Inferior parietal cortex (tissue), 1 donor: ENCODE measurements at regions not wholly inside any gene's neighbourhood (a gene's known extent, or its start where the extent isn't known, plus 50 kb on each side); places are given as distances from the start of the nearest gene placed in this dataset.
A peak's percentile ranks its signal among the peaks of the same experiment; 100 is the strongest.
"Not testable (repeated sequence)": the region's sequence is repeated elsewhere in the genome, so short reads cannot be mapped to it uniquely, and the experiment has no call there.

Experiments used
- DNase-seq: peaks from one replicate; pipeline ENCODE4 v3.0.0-alpha.2; 2016; ENCODE audit errors: extremely low spot score

- no peak for DNase-seq
Observed at GRCh38 chr1:65020774-65021173, 54.4 kb upstream of the JAK1 start.

- peak; percentile 48 for DNase-seq
Observed at GRCh38 chr1:65021795-65022194, 55.4 kb upstream of the JAK1 start.

GRCh38 chr1:65022216-65022615 is 55.9 kb upstream of the JAK1 start:
- no peak for DNase-seq

GRCh38 chr1:65025794-65026193 is 59.4 kb upstream of the JAK1 start:
- DNase-seq, result no peak

- DNase-seq, result no peak
Observed at GRCh38 chr1:65026235-65026634, 59.9 kb upstream of the JAK1 start.

GRCh38 chr1:65027666-65028358 is 61.5 kb upstream of the JAK1 start:
- DNase-seq, result no peak

- not testable (repeated sequence) for DNase-seq
Observed at GRCh38 chr1:65029434-65029833, 63.1 kb upstream of the JAK1 start.

- DNase-seq, result not testable (repeated sequence)
Observed at GRCh38 chr1:65034879-65035278, 68.5 kb upstream of the JAK1 start.

GRCh38 chr1:65036570-65037051 is 70.3 kb upstream of the JAK1 start:
- DNase-seq, result no peak

GRCh38 chr1:65039066-65039465 is 72.7 kb upstream of the JAK1 start:
- no peak for DNase-seq

GRCh38 chr1:65039508-65039907 is 73.2 kb upstream of the JAK1 start:
- no peak for DNase-seq

GRCh38 chr1:65042467-65042866 is 76.1 kb upstream of the JAK1 start:
- DNase-seq, result no peak

- no peak for DNase-seq
Observed at GRCh38 chr1:65044411-65044810, 78.1 kb upstream of the JAK1 start.

GRCh38 chr1:65045022-65045817 is 78.9 kb upstream of the JAK1 start:
- DNase-seq, result no peak

- DNase-seq, result no peak
Observed at GRCh38 chr1:65048335-65048734, 82.0 kb upstream of the JAK1 start.

GRCh38 chr1:65049941-65050713 is 83.8 kb upstream of the JAK1 start:
- no peak for DNase-seq

GRCh38 chr1:65050735-65051134 is 84.4 kb upstream of the JAK1 start:
- DNase-seq, result no peak

GRCh38 chr1:65054481-65054880 is 88.1 kb upstream of the JAK1 start:
- DNase-seq, result no peak

GRCh38 chr1:65055747-65056146 is 89.4 kb upstream of the JAK1 start:
- no peak for DNase-seq

GRCh38 chr1:65056234-65056633 is 89.9 kb upstream of the JAK1 start:
- DNase-seq, result no peak

GRCh38 chr1:65056866-65057265 is 90.5 kb upstream of the JAK1 start:
- DNase-seq, result no peak

GRCh38 chr1:65059930-65060538 is 88.0 kb upstream of the AK4 start:
- DNase-seq, result no peak
